Lung (tissue), 11 donors: ENCODE measurements at regions not wholly inside any gene's neighbourhood (a gene's known extent, or its start where the extent isn't known, plus 50 kb on each side); places are given as distances from the start of the nearest gene placed in this dataset.

Source experiments
- ATAC-seq: fragments of 200-7000 bp; cut with Tn5 transposase; one replicate; pipeline ENCODE4 v1.9.1; 2020; ENCODE audit warnings: moderate number of reproducible peaks; ENCODE audit not compliant: insufficient read depth, low FRiP score
- DNase-seq, 3 donors: peaks; one replicate each; pipeline ENCODE4 v3.0.0-alpha.2; 2013 to 2017
- H3K27ac ChIP-seq, 2 donors: one replicate each; pipeline ENCODE4 v1.5.1; 2013; ENCODE audit warnings: mild to moderate bottlenecking in 2 of 2, moderate library complexity in 2 of 2, control low read depth in 1 of 2, inconsistent platforms in 1 of 2, low read depth in 1 of 2, low read length in 1 of 2
- H3K27me3 ChIP-seq, 3 donors: one replicate each; pipeline ENCODE4 v1.5.1; 2013; ENCODE audit warnings: low read length in 2 of 3; ENCODE audit not compliant: control insufficient read depth in 3 of 3, insufficient read depth in 3 of 3
- H3K36me3 ChIP-seq, 4 donors: one replicate each; pipeline ENCODE4 v1.5.1; 2013; ENCODE audit warnings: low read length in 4 of 4, mild to moderate bottlenecking in 1 of 4, moderate library complexity in 1 of 4; ENCODE audit not compliant: control insufficient read depth in 4 of 4, insufficient read depth in 4 of 4
- H3K4me1 ChIP-seq, 5 donors: one replicate each; pipeline ENCODE4 v1.5.1; 2013; ENCODE audit warnings: low read length in 5 of 5, mild to moderate bottlenecking in 2 of 5, moderate library complexity in 1 of 5; ENCODE audit not compliant: control insufficient read depth in 5 of 5, insufficient read depth in 5 of 5
- H3K4me3 ChIP-seq: one replicate; pipeline ENCODE4 v1.5.1; 2013; ENCODE audit warnings: mild to moderate bottlenecking, control low read depth, moderate library complexity
- H3K9ac ChIP-seq, 2 donors: one replicate each; pipeline ENCODE4 v1.5.1; 2013; ENCODE audit warnings: low read length in 2 of 2, control low read depth in 1 of 2; ENCODE audit not compliant: insufficient read depth in 1 of 2
- H3K9me3 ChIP-seq, 4 donors: one replicate each; pipeline ENCODE4 v1.5.1; 2013; ENCODE audit warnings: low read length in 3 of 4, mild to moderate bottlenecking in 1 of 4, moderate library complexity in 1 of 4; ENCODE audit not compliant: control insufficient read depth in 4 of 4, insufficient read depth in 3 of 4
- WGBS, 2 donors: extraction: QIAGEN DNeasy Blood & Tissue Kit; methylation state at CpG; one replicate each; pipeline ENCODE4 v1.1.7; 2013; 5-methylcytosine and 5-hydroxymethylcytosine counted together
- TF ChIP-seq, protein P1 (sequence below): IDR thresholded peaks from 2 replicates; pipeline ENCODE4 v1.5.1; 2012; ENCODE audit warnings: mild to moderate bottlenecking; ENCODE audit errors: control extremely low read depth, extremely low read depth
- donor health status: control.
- donor health status: control.
- donor health status: Bipolar disorder and iron deficiency.
- donor health status: healthy.
- donor health status: DM: yes; HTN: yes; CAD: no.

DNA sequence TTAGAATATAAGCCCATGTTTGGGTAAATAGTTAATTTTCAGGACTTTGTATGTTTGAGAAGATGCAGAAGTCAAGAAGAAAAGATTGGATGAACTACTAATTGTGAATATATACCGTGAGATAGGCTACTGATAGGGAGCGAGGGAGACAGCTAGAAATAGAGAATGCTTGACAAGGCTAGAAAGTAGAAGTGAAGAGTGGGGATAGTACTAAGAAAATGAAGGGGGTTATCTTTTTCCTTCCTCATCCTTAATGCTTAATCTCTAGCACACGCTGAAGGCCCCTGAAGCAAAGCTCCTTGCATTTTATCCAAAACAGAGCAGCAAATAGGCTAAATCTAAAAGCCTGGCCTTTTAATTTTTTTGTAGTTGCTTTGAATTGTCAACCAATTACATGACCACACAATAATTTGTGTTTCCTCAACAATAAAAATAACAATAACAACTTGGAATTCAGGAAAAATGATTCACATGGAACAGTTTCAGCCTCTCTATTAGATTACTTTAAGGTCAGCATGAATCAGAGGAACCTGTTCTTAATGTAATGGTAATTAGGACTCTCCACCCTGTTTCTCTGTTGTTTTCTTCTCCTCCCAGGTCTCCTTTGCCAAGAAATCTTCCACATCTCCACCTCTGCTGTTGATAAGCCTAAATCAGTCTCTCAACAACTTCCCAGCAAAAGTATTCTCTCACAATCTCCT is 1071.3 kb upstream of the ZEB2 start:
- H3K27ac ChIP-seq, result no peak overlapping the region
- DNase-seq (no peak), ATAC-seq (no peak)
- H3K9me3 ChIP-seq, result no peaks in the 10 kb centered on the region
- H3K4me1 ChIP-seq, result peaks cover 0 to 5% (median 0%) of the 10 kb centered on the region in 5 donors
- H3K27me3 ChIP-seq, result no peaks in the 10 kb centered on the region
- 81 to 98% methylated on average over 3 of the region's 3 CpGs for WGBS, 2 donors
- TF ChIP-seq, protein P1, sequence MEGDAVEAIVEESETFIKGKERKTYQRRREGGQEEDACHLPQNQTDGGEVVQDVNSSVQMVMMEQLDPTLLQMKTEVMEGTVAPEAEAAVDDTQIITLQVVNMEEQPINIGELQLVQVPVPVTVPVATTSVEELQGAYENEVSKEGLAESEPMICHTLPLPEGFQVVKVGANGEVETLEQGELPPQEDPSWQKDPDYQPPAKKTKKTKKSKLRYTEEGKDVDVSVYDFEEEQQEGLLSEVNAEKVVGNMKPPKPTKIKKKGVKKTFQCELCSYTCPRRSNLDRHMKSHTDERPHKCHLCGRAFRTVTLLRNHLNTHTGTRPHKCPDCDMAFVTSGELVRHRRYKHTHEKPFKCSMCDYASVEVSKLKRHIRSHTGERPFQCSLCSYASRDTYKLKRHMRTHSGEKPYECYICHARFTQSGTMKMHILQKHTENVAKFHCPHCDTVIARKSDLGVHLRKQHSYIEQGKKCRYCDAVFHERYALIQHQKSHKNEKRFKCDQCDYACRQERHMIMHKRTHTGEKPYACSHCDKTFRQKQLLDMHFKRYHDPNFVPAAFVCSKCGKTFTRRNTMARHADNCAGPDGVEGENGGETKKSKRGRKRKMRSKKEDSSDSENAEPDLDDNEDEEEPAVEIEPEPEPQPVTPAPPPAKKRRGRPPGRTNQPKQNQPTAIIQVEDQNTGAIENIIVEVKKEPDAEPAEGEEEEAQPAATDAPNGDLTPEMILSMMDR, result no peak
- H3K36me3 ChIP-seq, result no peaks in the 10 kb centered on the region
- no peak overlapping the region for H3K4me3 ChIP-seq
- no peak overlapping the region for H3K9ac ChIP-seq

DNA sequence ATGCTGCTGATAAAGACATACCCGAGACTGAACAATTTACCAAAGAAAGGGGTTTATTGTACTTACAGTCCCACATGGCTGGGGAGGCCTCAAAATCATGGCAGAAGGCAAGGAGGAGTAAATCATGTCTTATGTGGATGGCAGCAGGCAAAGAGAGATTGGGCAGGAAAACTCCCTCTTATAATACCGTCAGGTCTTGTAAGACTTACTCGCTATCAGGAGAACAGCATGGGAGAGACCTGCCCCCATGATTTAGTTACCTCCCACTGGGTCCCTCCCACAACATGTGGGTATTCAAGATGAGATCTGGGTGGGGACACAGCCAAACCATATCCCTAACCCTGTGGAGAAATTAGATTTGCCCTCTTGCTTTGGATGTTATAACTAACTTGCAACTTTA is 1068.0 kb upstream of the ZEB2 start:
- H3K9me3 ChIP-seq, result no peaks in the 10 kb centered on the region
- ATAC-seq, result no peak
- no peaks in the 10 kb centered on the region for H3K4me1 ChIP-seq
- 97 to 98% methylated on average over 3 of the region's 3 CpGs for WGBS, 2 donors
- no peaks in the 10 kb centered on the region for H3K27me3 ChIP-seq
- H3K27ac ChIP-seq, result no peak overlapping the region
- no peak overlapping the region for H3K9ac ChIP-seq
- no peak for DNase-seq
- H3K4me3 ChIP-seq, result no peak overlapping the region
- H3K36me3 ChIP-seq, result no peaks in the 10 kb centered on the region
- TF ChIP-seq, protein P1, result no peak

DNA sequence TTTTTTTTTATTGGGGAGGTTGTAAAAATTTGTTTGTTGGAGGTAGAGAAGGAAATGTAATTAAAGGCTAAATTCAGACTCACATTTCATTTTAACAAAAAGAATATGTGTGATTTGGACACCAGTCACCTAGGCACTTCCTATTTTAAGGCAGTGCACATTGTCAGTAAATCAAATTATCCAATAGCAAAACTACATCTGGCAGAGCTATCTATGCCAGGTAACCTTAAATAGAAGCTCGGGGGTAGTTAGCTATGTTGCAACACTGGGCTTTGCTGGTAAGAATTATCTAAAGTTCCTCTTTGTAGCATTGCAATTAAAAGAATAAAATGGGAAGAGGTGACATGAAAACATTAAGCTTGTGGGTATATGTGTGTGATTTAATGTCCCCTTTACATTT is 1064.4 kb upstream of the ZEB2 start:
- no peaks in the 10 kb centered on the region for H3K4me1 ChIP-seq
- DNase-seq (no peak), ATAC-seq (no peak)
- TF ChIP-seq, protein P1, result no peak
- H3K27me3 ChIP-seq, result no peaks in the 10 kb centered on the region
- 21 to 49% methylated on average over 1 of the region's 1 CpG for WGBS, 2 donors
- H3K4me3 ChIP-seq, result no peak overlapping the region
- H3K27ac ChIP-seq, result no peak overlapping the region
- no peaks in the 10 kb centered on the region for H3K9me3 ChIP-seq
- no peak overlapping the region for H3K9ac ChIP-seq
- no peaks in the 10 kb centered on the region for H3K36me3 ChIP-seq

DNA sequence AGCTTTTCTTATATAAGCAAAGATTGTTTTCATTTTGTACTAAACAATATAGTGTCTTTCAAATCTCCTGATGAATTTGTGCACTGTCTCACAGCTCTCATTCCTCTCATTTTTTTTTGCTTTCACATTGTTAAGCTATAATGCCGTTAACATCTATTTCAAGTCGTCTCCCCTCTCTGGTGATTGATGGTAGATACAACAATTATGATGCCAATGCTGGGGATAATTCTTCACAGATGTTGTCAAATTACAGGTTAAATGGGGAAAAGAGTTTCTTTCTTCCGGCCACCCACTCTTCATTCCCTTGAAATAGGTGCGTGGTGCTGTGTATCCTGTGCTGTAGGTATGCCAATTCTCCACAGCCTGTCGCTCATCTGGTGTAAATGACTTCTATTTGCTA is 1053.7 kb upstream of the ZEB2 start:
- no peak for ATAC-seq
- 83 to 88% methylated on average over 5 of the region's 5 CpGs for WGBS, 2 donors
- Histone ChIP-seq H3K27ac (no peak overlapping the region), H3K27me3 (no peaks in the 10 kb centered on the region), H3K36me3 (no peaks in the 10 kb centered on the region), H3K4me1 (no peaks in the 10 kb centered on the region), H3K9ac (no peak overlapping the region), H3K9me3 (peaks cover 0 to 5% (median 0%) of the 10 kb centered on the region in 4 donors), H3K4me3 (no peak overlapping the region)
- TF ChIP-seq, protein P1, result no peak
- DNase-seq, result no peak
